Psoas muscle (tissue), 7 donors: ENCODE measurements at regions not wholly inside any gene's neighbourhood (a gene's known extent, or its start where the extent isn't known, plus 50 kb on each side); places are given as distances from the start of the nearest gene placed in this dataset.

Experiments
- ATAC-seq, 4 donors: fragments of 200-7000 bp; cut with Tn5 transposase; one replicate each; pipeline ENCODE4 v1.9.1; 2020; ENCODE audit warnings: moderate library complexity in 3 of 4, mild to moderate bottlenecking in 2 of 4
- DNase-seq, 2 donors: peaks; one replicate each; pipeline ENCODE4 v3.0.0-alpha.2; 2020
- H3K27ac ChIP-seq: fragments of 200-600 bp; one replicate; pipeline ENCODE4 v1.8.0; 2022
- H3K27me3 ChIP-seq, 3 donors: fragments of 200-600 bp in 1 of 3; one replicate each; pipeline versions ENCODE4 v1.6.1 to v1.8.0; 2013 to 2022; ENCODE audit warnings: low read length in 2 of 3, mild to moderate bottlenecking in 2 of 3, moderate library complexity in 1 of 3; ENCODE audit not compliant: insufficient read depth in 3 of 3
- H3K36me3 ChIP-seq, 2 donors: fragments of 200-600 bp in 1 of 2; one replicate each; pipeline versions ENCODE4 v1.6.1 to v1.8.0; 2013 to 2022; ENCODE audit warnings: low read depth in 1 of 2, mild to moderate bottlenecking in 1 of 2, moderate library complexity in 1 of 2; ENCODE audit not compliant: insufficient read depth in 1 of 2
- H3K4me1 ChIP-seq: fragments of 200-600 bp; one replicate; pipeline ENCODE4 v1.8.0; 2022
- H3K4me3 ChIP-seq: fragments of 200-600 bp; one replicate; pipeline ENCODE4 v1.8.0; 2022; ENCODE audit warnings: mild to moderate bottlenecking
- H3K9me3 ChIP-seq: fragments of 200-600 bp; one replicate; pipeline ENCODE4 v1.8.0; 2022
- WGBS, 3 donors: extraction: QIAGEN DNeasy Blood & Tissue Kit; methylation state at CpG; one replicate each; pipeline versions ENCODE4 v1.1.6 to v1.1.7; 2013; 5-methylcytosine and 5-hydroxymethylcytosine counted together
- intact Hi-C, 2 donors: fragments of 100-400 bp; cut with DNase I; formaldehyde crosslinking; loops; one replicate each; pipeline versions ENCODE4 v1.11.0 to v1.14.2; 2022
- TF ChIP-seq, protein P1 (sequence below): fragments of 200-600 bp; IDR thresholded peaks from one replicate; pipeline ENCODE4 v1.8.0; 2022; ENCODE audit warnings: antibody characterized with exemption
- donor health status: healthy with polysubstance abuse.
- donor health status: DM: no; HTN: no; CAD: no; lungs with moderate emphysema.
- donor health status: Bipolar disorder and iron deficiency.
- donor health status: healthy.
- donor health status: DM: yes; HTN: yes; CAD: no.
- donor health status: DM: no; HTN: no; CAD: no.
- donor health status: DM: yes; HTN: yes; CAD: no.

GRCh38 chr13:21872795-21873194 lies 201.9 kb downstream of the FGF9 start:
- no peak for DNase-seq
- intact Hi-C loops: no loop called here
- TF ChIP-seq, protein P1, sequence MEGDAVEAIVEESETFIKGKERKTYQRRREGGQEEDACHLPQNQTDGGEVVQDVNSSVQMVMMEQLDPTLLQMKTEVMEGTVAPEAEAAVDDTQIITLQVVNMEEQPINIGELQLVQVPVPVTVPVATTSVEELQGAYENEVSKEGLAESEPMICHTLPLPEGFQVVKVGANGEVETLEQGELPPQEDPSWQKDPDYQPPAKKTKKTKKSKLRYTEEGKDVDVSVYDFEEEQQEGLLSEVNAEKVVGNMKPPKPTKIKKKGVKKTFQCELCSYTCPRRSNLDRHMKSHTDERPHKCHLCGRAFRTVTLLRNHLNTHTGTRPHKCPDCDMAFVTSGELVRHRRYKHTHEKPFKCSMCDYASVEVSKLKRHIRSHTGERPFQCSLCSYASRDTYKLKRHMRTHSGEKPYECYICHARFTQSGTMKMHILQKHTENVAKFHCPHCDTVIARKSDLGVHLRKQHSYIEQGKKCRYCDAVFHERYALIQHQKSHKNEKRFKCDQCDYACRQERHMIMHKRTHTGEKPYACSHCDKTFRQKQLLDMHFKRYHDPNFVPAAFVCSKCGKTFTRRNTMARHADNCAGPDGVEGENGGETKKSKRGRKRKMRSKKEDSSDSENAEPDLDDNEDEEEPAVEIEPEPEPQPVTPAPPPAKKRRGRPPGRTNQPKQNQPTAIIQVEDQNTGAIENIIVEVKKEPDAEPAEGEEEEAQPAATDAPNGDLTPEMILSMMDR: no peak

GRCh38 chr13:21875116-21875515 lies 204.2 kb downstream of the FGF9 start:
- H3K4me1 ChIP-seq: no peaks in the 10 kb centered on the region
- ATAC-seq (no peak), DNase-seq (no peak)
- H3K27ac ChIP-seq: no peak overlapping the region
- intact Hi-C loops: no loop called here
- no peaks in the 10 kb centered on the region for H3K27me3 ChIP-seq
- no peaks in the 10 kb centered on the region for H3K36me3 ChIP-seq
- 72 to 75% (median 73%) methylated on average over 9 of the region's 9 CpGs for WGBS, 3 donors
- no peak overlapping the region for H3K4me3 ChIP-seq
- TF ChIP-seq, protein P1: no peak
- H3K9me3 ChIP-seq: no peaks in the 10 kb centered on the region

More at GRCh38 chr13:21872795-21873194, 201.9 kb downstream of the FGF9 start:
- 51 to 60% (median 53%) methylated on average over 5 of the region's 5 CpGs for WGBS, 3 donors
- Histone ChIP-seq H3K4me3 (no peak overlapping the region), H3K36me3 (no peaks in the 10 kb centered on the region), H3K9me3 (no peaks in the 10 kb centered on the region), H3K27ac (no peak overlapping the region), H3K27me3 (no peaks in the 10 kb centered on the region), H3K4me1 (no peaks in the 10 kb centered on the region)
- no peak for ATAC-seq

DNA sequence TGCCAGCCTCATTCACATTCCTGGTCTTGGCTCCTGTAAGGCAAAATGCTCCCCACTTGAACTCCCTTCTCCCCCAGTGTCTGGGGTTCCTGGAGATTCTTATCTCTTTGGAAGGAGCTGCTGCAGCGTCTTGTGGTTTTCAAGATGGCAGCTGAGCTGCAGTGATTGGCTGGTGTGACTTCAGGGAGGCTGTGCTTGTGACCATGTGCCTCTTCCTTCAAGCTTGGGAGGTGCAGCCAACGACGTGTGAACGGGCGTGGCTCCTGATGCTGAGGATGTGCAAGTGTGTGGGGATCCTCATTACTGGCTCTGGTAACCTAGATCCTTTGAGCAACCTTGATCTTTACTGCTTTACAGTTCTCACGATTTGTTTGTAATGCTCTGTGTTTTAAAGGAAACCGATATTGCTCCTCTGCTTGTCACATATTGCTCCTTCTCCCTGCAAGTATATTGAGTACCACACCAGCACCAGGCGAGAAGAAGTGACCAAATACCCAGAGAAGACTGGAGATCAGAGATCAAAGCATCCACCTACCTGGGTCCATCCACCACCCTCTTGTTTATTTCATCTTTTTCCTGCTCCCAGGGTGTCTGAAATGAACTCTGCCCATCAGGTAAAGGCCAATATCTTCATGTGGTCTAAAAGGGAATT lies 208.5 kb downstream of the FGF9 start:
- Histone ChIP-seq H3K27me3 (peaks cover 0 to 3% (median 0%) of the 10 kb centered on the region in 3 donors), H3K4me3 (no peak overlapping the region), H3K36me3 (no peaks in the 10 kb centered on the region), H3K27ac (no peak overlapping the region), H3K9me3 (no peaks in the 10 kb centered on the region), H3K4me1 (no peaks in the 10 kb centered on the region)
- WGBS, 3 donors: 87 to 89% (median 87%) methylated on average over 8 of the region's 8 CpGs
- TF ChIP-seq, protein P1: no peak
- no peak for ATAC-seq
- DNase-seq: no peak
- intact Hi-C loops: no loop called here

GRCh38 chr13:21882766-21883165 lies 211.9 kb downstream of the FGF9 start:
- no peaks in the 10 kb centered on the region for H3K4me1 ChIP-seq
- peaks cover 0 to 3% (median 0%) of the 10 kb centered on the region in 3 donors for H3K27me3 ChIP-seq
- ATAC-seq (no peak), DNase-seq (no peak)
- no peak overlapping the region for H3K27ac ChIP-seq
- WGBS, 3 donors: 87% methylated on average over 9 of the region's 9 CpGs
- H3K9me3 ChIP-seq: no peaks in the 10 kb centered on the region
- TF ChIP-seq, protein P1: no peak
- no peaks in the 10 kb centered on the region for H3K36me3 ChIP-seq
- intact Hi-C loops: no loop called here
- no peak overlapping the region for H3K4me3 ChIP-seq

DNA sequence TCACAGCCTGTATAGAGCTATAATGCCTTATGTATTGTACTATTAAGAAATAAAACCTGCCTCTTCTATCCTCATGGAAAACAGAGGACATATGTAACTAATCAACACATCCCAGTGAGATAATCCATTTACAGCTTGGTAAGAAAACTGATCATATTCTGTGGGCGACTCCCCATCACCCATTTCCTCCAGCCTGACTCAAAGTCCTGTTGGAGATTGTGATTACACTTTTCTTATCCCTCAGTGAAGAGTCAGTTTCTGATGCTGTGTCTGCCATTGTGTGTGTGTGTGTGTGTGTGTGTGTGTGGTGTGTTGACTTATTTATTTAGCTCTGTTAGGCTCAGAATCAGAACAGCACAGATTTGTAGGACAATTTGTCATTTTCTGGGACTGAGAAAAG lies 212.8 kb downstream of the FGF9 start:
- TF ChIP-seq, protein P1: no peak
- Histone ChIP-seq H3K36me3 (no peaks in the 10 kb centered on the region), H3K4me1 (no peaks in the 10 kb centered on the region), H3K27me3 (peaks cover 0 to 3% (median 0%) of the 10 kb centered on the region in 3 donors), H3K9me3 (no peaks in the 10 kb centered on the region), H3K4me3 (no peak overlapping the region), H3K27ac (no peak overlapping the region)
- 48 to 71% (median 62%) methylated on average over 1 of the region's 1 CpG for WGBS, 3 donors
- no peak for DNase-seq
- no peak for ATAC-seq
- intact Hi-C loops: no loop called here
